ENCODE measurements at regions not wholly inside any gene's neighbourhood (a gene's known extent, or its start where the extent isn't known, plus 50 kb on each side); places are given as distances from the start of the nearest gene placed in this dataset.

- no peak for TF ChIP-seq ZNF532 (CRISPR knock-in tag; IDR thresholded peaks at IDR 0.05; ENCODE audit: borderline replicate concordance)
- TF ChIP-seq GRHL2 (CRISPR knock-in tag; IDR thresholded peaks at IDR 0.05; ENCODE audit: insufficient replicate concordance, severe bottlenecking), result no peak
- TF ChIP-seq KAT7 (CRISPR knock-in tag; IDR thresholded peaks at IDR 0.05; ENCODE audit: borderline replicate concordance), result no peak
- ChIA-PET CTCF (no interaction called here), POLR2A (no interaction called here)
- ATAC-seq (no peak), DNase-seq (ENCODE audit: low spot score) (no peak)
- H3K27ac Mint-ChIP-seq, result no peak overlapping the region
- H3K9me3 Mint-ChIP-seq, result peaks cover 4% of the 10 kb centered on the region
- 0 out of 2 replicates have a peak, but pooled peaks cover 3% of the 10 kb centered on the region for H3K36me3 Mint-ChIP-seq
- H3K4me1 Mint-ChIP-seq, result no peaks in the 10 kb centered on the region
- no peaks in the 10 kb centered on the region for H3K27me3 Mint-ChIP-seq (ENCODE audit: low read depth)
- no peak overlapping the region for H3K4me3 Mint-ChIP-seq
Observed at GRCh38 chr12:19718401-19718800, 279.1 kb downstream of the AEBP2 start.

DNA sequence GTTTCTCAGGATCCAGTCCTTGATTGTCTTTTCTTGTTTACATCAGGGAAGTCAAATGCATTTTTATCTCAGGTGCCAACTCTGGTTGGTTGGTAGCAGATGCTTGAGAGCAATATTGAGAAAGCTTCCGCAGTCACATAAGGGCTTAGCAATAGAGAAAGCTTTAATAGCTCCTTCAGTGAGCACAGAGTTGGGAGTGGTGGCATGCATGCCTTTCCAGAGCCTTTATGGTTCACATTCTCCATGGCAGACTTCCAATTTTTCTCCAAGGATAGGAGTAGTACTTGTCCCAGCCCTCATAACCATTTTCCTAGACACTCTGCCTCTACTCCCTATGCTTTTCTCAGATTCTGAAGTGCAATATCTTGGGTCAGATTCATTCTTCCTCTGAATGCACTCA, 280.4 kb downstream of the AEBP2 start:
- Mint-ChIP-seq H3K4me1 (no peaks in the 10 kb centered on the region), H3K4me3 (no peak overlapping the region), H3K9me3 (no peaks in the 10 kb centered on the region), H3K36me3 (no peaks in the 10 kb centered on the region), H3K27me3 (ENCODE audit: low read depth) (no peaks in the 10 kb centered on the region), H3K27ac (no peak overlapping the region)
- DNase-seq (ENCODE audit: low spot score), result no peak
- POLR2A ChIA-PET, result no interaction called here
- TF ChIP-seq, protein P1, sequence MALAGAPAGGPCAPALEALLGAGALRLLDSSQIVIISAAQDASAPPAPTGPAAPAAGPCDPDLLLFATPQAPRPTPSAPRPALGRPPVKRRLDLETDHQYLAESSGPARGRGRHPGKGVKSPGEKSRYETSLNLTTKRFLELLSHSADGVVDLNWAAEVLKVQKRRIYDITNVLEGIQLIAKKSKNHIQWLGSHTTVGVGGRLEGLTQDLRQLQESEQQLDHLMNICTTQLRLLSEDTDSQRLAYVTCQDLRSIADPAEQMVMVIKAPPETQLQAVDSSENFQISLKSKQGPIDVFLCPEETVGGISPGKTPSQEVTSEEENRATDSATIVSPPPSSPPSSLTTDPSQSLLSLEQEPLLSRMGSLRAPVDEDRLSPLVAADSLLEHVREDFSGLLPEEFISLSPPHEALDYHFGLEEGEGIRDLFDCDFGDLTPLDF (CRISPR knock-in tag; IDR thresholded peaks at IDR 0.05), result no peak
- TF ChIP-seq MYBL2 (CRISPR knock-in tag; IDR thresholded peaks at IDR 0.05), result no peak
- TF ChIP-seq ZNF396 (CRISPR knock-in tag; IDR thresholded peaks at IDR 0.05; ENCODE audit: borderline replicate concordance), result no peak
- no peak for TF ChIP-seq NFE2L1 (CRISPR knock-in tag; IDR thresholded peaks at IDR 0.05)
- TF ChIP-seq E2F5 (CRISPR knock-in tag; IDR thresholded peaks at IDR 0.05), result no peak
- TF ChIP-seq E2F4 (CRISPR knock-in tag; IDR thresholded peaks at IDR 0.05; ENCODE audit: borderline replicate concordance, low read depth), result no peak
- CTCF ChIA-PET, result no interaction called here
- ATAC-seq, result no peak

GRCh38 chr12:19726122-19726521, 286.8 kb downstream of the AEBP2 start:
- peaks cover 9% of the 10 kb centered on the region for H3K9me3 Mint-ChIP-seq
- ATAC-seq (no peak), DNase-seq (ENCODE audit: low spot score) (no peak)
- H3K27ac Mint-ChIP-seq, result no peak overlapping the region
- peaks cover 3% of the 10 kb centered on the region for H3K36me3 Mint-ChIP-seq
- ChIA-PET POLR2A (no interaction called here), CTCF (interaction anchor here (1.8 kb wide), 1 partner anchor 13 kb away, joined by 7 read pairs; no protein-coding TSS in a partner anchor)
- no peaks in the 10 kb centered on the region for H3K27me3 Mint-ChIP-seq (ENCODE audit: low read depth)
- TF ChIP-seq, protein P2, sequence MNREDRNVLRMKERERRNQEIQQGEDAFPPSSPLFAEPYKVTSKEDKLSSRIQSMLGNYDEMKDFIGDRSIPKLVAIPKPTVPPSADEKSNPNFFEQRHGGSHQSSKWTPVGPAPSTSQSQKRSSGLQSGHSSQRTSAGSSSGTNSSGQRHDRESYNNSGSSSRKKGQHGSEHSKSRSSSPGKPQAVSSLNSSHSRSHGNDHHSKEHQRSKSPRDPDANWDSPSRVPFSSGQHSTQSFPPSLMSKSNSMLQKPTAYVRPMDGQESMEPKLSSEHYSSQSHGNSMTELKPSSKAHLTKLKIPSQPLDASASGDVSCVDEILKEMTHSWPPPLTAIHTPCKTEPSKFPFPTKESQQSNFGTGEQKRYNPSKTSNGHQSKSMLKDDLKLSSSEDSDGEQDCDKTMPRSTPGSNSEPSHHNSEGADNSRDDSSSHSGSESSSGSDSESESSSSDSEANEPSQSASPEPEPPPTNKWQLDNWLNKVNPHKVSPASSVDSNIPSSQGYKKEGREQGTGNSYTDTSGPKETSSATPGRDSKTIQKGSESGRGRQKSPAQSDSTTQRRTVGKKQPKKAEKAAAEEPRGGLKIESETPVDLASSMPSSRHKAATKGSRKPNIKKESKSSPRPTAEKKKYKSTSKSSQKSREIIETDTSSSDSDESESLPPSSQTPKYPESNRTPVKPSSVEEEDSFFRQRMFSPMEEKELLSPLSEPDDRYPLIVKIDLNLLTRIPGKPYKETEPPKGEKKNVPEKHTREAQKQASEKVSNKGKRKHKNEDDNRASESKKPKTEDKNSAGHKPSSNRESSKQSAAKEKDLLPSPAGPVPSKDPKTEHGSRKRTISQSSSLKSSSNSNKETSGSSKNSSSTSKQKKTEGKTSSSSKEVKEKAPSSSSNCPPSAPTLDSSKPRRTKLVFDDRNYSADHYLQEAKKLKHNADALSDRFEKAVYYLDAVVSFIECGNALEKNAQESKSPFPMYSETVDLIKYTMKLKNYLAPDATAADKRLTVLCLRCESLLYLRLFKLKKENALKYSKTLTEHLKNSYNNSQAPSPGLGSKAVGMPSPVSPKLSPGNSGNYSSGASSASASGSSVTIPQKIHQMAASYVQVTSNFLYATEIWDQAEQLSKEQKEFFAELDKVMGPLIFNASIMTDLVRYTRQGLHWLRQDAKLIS (CRISPR knock-in tag; IDR thresholded peaks at IDR 0.05; ENCODE audit: borderline replicate concordance), result no peak
- TF ChIP-seq PRRX2 (CRISPR knock-in tag; IDR thresholded peaks at IDR 0.05), result no peak
- TF ChIP-seq RORB (CRISPR knock-in tag; IDR thresholded peaks at IDR 0.05), result no peak
- no peak for TF ChIP-seq TEAD4 (CRISPR knock-in tag; IDR thresholded peaks at IDR 0.05)
- TF ChIP-seq, protein P3, sequence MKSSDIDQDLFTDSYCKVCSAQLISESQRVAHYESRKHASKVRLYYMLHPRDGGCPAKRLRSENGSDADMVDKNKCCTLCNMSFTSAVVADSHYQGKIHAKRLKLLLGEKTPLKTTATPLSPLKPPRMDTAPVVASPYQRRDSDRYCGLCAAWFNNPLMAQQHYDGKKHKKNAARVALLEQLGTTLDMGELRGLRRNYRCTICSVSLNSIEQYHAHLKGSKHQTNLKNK (CRISPR knock-in tag; IDR thresholded peaks at IDR 0.05), result no peak
- TF ChIP-seq NR1H2 (CRISPR knock-in tag; IDR thresholded peaks at IDR 0.05), result no peak
- no peak for TF ChIP-seq ELF4 (CRISPR knock-in tag; IDR thresholded peaks at IDR 0.05; ENCODE audit: low read depth)
- H3K4me1 Mint-ChIP-seq, result no peaks in the 10 kb centered on the region
- H3K4me3 Mint-ChIP-seq, result no peak overlapping the region
